HepG2 (cell line): ENCODE measurements at regions not wholly inside any gene's neighbourhood (a gene's known extent, or its start where the extent isn't known, plus 50 kb on each side); places are given as distances from the start of the nearest gene placed in this dataset.

Experiments used
- ATAC-seq: fragments of 200-7000 bp; cut with Tn5 transposase; 3 replicates; pipeline ENCODE4 v1.9.1; 2020; ENCODE audit warnings: mild to moderate bottlenecking, moderate library complexity
- BruUV-seq: library from RNA; stranded (reverse); fragments of 400-500 nt; replicated peaks from 2 replicates; lab custom pipeline; 2021; lab: Mats Ljungman, UMichigan
- CTCF ChIA-PET: fragments of 300-600 bp; formaldehyde crosslinking; extraction: SDS; loops from one replicate; lab custom pipeline; 2021; ENCODE audit warnings: low total read pairs, inconsistent platforms, low intra/inter-chr PET ratio; lab: Yijun Ruan, JAX
- POLR2A ChIA-PET: fragments of 350-600 bp; sonication (Branson Sonifier 250); formaldehyde crosslinking; loops from one replicate; lab custom pipeline; 2020; ENCODE audit warnings: antibody characterized with exemption, inconsistent platforms; lab: Yijun Ruan, JAX
- DNase-seq: peaks from one replicate; pipeline ENCODE4 v3.0.0-alpha.2; 2015; ENCODE audit warnings: low spot score
- FAIRE-seq: peaks from 3 replicates; lab custom pipeline; 2011; peaks lifted over from hg19 to GRCh38; lab: Jason Lieb, UNC
- H2AFZ ChIP-seq: one replicate; pipeline ENCODE4 v1.6.1; 2011; ENCODE audit warnings: low read length, inconsistent platforms
- H3K27ac ChIP-seq: fragments of 300-600 bp; 3 replicates; pipeline ENCODE4 v1.8.0; 2011; ENCODE audit warnings: mixed run types, mild to moderate bottlenecking, mixed read lengths, low read length, inconsistent platforms; ENCODE audit not compliant: insufficient read depth; ENCODE audit errors: extremely low read length
- H3K27me3 ChIP-seq, 2 experiments: fragments of 200-600 bp in 1 of 2; 2 replicates in 1 of 2; 3 replicates in 1 of 2; pipeline versions ENCODE4 v1.6.0 to v1.8.0; 2011; ENCODE audit warnings: low read length in 2 of 2, mild to moderate bottlenecking in 2 of 2, moderate library complexity in 2 of 2, inconsistent platforms in 1 of 2; ENCODE audit not compliant: insufficient read depth in 2 of 2, control insufficient read depth in 1 of 2
- H3K36me3 ChIP-seq, 2 experiments: fragments of 200-600 bp in 1 of 2; replicated peaks in 1 of 2; 2 replicates in 1 of 2; 3 replicates in 1 of 2; pipeline versions ENCODE4 v1.5.1 to v1.8.0; 2011; ENCODE audit warnings: low read length in 2 of 2, inconsistent platforms in 1 of 2; ENCODE audit not compliant: insufficient read depth in 2 of 2, control insufficient read depth in 1 of 2
- H3K4me1 ChIP-seq: 2 replicates; pipeline ENCODE4 v1.5.1; 2012; ENCODE audit warnings: low read length, inconsistent platforms; ENCODE audit not compliant: insufficient read depth
- H3K4me2 ChIP-seq: 2 replicates; pipeline ENCODE4 v1.6.0; 2011; ENCODE audit warnings: low read depth, low read length, inconsistent platforms
- H3K4me3 ChIP-seq, 3 experiments: fragments of 200-600 bp in 1 of 3; sonication (generic), shearing (Covaris generic) in 1 of 3; replicated peaks in 1 of 3; 2 replicates each; pipeline ENCODE4 v1.5.1; 2011 to 2016; ENCODE audit warnings: low read length in 3 of 3, inconsistent platforms in 2 of 3, low read depth in 2 of 3, mild to moderate bottlenecking in 2 of 3, control low read depth in 1 of 3, mixed read lengths in 1 of 3; ENCODE audit not compliant: insufficient read depth in 1 of 3
- H3K79me2 ChIP-seq: one replicate; pipeline ENCODE4 v1.6.1; 2011; ENCODE audit warnings: low read length, inconsistent platforms; ENCODE audit not compliant: insufficient read depth
- H3K9ac ChIP-seq: 2 replicates; pipeline ENCODE4 v1.6.0; 2011; ENCODE audit warnings: mild to moderate bottlenecking, low read depth, low read length, inconsistent platforms; ENCODE audit not compliant: insufficient read depth
- H3K9me3 ChIP-seq: 2 replicates; pipeline ENCODE4 v1.5.1; 2012; ENCODE audit warnings: mild to moderate bottlenecking, low read length
- H4K20me1 ChIP-seq: 2 replicates; pipeline ENCODE4 v1.6.0; 2011; ENCODE audit warnings: inconsistent platforms, mild to moderate bottlenecking, low read length, moderate library complexity; ENCODE audit not compliant: insufficient read depth
- ATF7 ChIP-seq, 2 experiments: fragments of 450-650 bp in 1 of 2; sonication (generic) in 1 of 2; formaldehyde crosslinking in 1 of 2; IDR thresholded peaks; 2 replicates each; pipeline versions ENCODE4 v1.4.0 to v1.6.1; 2016 to 2020; ENCODE audit warnings: antibody characterized with exemption in 1 of 2, mild to moderate bottlenecking in 1 of 2, missing genetic modification reagents in 1 of 2
- GFI1 ChIP-seq: sonication (generic); formaldehyde crosslinking; IDR thresholded peaks from 2 replicates; pipeline ENCODE4 v1.5.0; 2020; ENCODE audit warnings: missing genetic modification reagents, mild to moderate bottlenecking, borderline replicate concordance
- NR2C2 ChIP-seq: sonication (generic); formaldehyde crosslinking; IDR thresholded peaks from 2 replicates; pipeline ENCODE4 v1.4.0; 2020; ENCODE audit warnings: missing genetic modification reagents, mild to moderate bottlenecking, moderate library complexity, borderline replicate concordance
- SATB2 ChIP-seq: sonication (generic); formaldehyde crosslinking; IDR thresholded peaks from 2 replicates; pipeline ENCODE4 v1.5.0; 2020; ENCODE audit warnings: missing genetic modification reagents
- ZNF337 ChIP-seq: sonication (generic); formaldehyde crosslinking; IDR thresholded peaks from 2 replicates; pipeline ENCODE4 v1.5.1; 2020; ENCODE audit warnings: missing genetic modification reagents, low read depth, mild to moderate bottlenecking, borderline replicate concordance
- WGBS: methylation state at CpG from one replicate; pipeline ENCODE4 v1.1.6; 2017; ENCODE audit warnings: low lambda C conversion rate; 5-methylcytosine and 5-hydroxymethylcytosine counted together
- in situ Hi-C: cut with HindIII; loops from 2 replicates; pipeline ENCODE4 v1.10.0; 2017; ENCODE audit warnings: low pct_unique_long_range_greater_than_20kb; ENCODE audit not compliant: extremely low pct_ligation_motif_present
- intact Hi-C: fragments of 100-400 bp; cut with micrococcal nuclease; formaldehyde crosslinking; loops from one replicate; pipeline ENCODE4 v1.10.0; 2022; ENCODE audit not compliant: unreplicated experiment

DNA sequence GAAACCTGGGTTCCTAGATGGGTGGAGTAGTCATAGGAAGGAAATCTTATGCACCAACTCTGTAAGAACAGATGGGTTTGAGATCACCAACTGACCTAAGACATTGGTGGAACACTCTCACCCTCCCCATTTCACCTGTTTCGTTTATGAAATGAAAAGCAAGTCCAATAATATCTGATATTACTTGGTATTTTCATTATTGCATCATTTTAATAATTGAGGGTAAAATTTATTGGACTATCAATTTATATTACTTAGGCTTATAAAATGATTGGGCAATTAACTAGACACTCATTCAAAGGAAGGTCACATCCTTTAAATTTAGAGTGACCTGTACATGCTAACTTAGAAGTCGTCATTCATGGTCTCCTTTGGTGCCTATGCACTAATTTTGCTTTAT, 503.9 kb downstream of the TAFA4 start:
- no peaks in the 10 kb centered on the region for H3K9me3 ChIP-seq
- no peak overlapping the region for H2AFZ ChIP-seq
- no peaks in the 10 kb centered on the region for H3K79me2 ChIP-seq
- in situ Hi-C loops (no loop called here), intact Hi-C loops (no loop called here)
- no peak for ATAC-seq
- FAIRE-seq: no peak
- H3K27ac ChIP-seq: no peak overlapping the region
- no peak overlapping the region for H3K4me2 ChIP-seq
- TF ChIP-seq ZNF337 (CRISPR knock-in tag) (no peak), SATB2 (no peak), ATF7 (IDR thresholded peaks at IDR 0.05) (peak; percentile 69), ATF7 (CRISPR knock-in tag; IDR thresholded peaks at IDR 0.05) (no peak), GFI1 (no peak)
- no peaks in the 10 kb centered on the region for H3K27me3 ChIP-seq
- H3K4me3 ChIP-seq: no peak overlapping the region
- H4K20me1 ChIP-seq: no peaks in the 10 kb centered on the region
- ChIA-PET POLR2A (no interaction called here), CTCF (no interaction called here)
- no peak for DNase-seq
- H3K4me1 ChIP-seq: no peaks in the 10 kb centered on the region
- BruUV-seq: no TSS peak
- 0% methylated on average over 2 of the region's 2 CpGs for WGBS
- H3K36me3 ChIP-seq: no peaks in the 10 kb centered on the region
- H3K9ac ChIP-seq: no peak overlapping the region

DNA sequence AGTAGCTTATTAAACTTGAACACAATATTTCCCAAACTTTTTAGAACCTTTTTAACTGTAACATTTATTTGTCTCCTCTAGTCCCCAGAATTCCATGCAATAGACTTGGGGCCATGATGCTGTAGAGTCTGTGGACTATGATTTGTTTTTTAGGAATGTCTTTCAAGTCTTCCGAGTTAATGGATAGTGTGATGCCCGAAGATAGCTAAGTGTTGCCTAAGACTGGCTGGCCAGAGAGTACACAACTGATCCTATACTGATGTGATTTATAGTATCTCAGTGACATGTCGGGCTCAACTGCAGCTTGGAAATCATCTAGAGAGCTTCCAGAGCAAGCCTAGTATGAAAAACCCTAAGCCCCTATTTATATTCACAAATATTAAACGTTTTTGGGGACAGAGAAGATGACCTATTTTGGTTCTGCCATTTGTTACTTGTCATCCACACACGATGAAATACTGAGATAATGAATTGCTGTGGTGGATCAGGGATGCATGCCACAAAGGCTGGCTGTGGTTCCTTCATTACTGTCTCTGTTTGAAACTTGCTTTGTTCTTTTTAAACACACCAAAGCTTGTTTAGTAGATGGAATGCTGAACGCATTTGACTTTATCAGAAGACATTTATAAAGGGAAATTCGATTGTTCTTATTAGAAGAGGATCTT, 507.4 kb downstream of the TAFA4 start:
- ChIA-PET CTCF (no interaction called here), POLR2A (no interaction called here)
- in situ Hi-C loops (no loop called here), intact Hi-C loops (no loop called here)
- no peak for DNase-seq
- no peak for FAIRE-seq
- BruUV-seq: no TSS peak
- H3K4me2 ChIP-seq: no peak overlapping the region
- no peak for ATAC-seq
- no peaks in the 10 kb centered on the region for H3K9me3 ChIP-seq
- WGBS: 1% methylated on average over 7 of the region's 7 CpGs
- H4K20me1 ChIP-seq: no peaks in the 10 kb centered on the region
- H3K27ac ChIP-seq: no peak overlapping the region
- H2AFZ ChIP-seq: no peak overlapping the region
- no peak overlapping the region for H3K4me3 ChIP-seq
- no peaks in the 10 kb centered on the region for H3K27me3 ChIP-seq
- H3K36me3 ChIP-seq: no peaks in the 10 kb centered on the region
- H3K79me2 ChIP-seq: no peaks in the 10 kb centered on the region
- no peaks in the 10 kb centered on the region for H3K4me1 ChIP-seq
- no peak overlapping the region for H3K9ac ChIP-seq
- TF ChIP-seq NR2C2: no peak
